ENCODE measurements at regions not wholly inside any gene's neighbourhood (a gene's known extent, or its start where the extent isn't known, plus 50 kb on each side); places are given as distances from the start of the nearest gene placed in this dataset.

- no peak for DNase-seq
- H2AK5ac ChIP-seq (ENCODE audit: low read depth, low read length) = no peak overlapping the region
- intact Hi-C loops (cut with micrococcal nuclease) (no loop called here), dilution Hi-C loops (cut with HindIII; ENCODE audit: low sequenced_read_pairs, unreplicated experiment) (no loop called here), in situ Hi-C loops (cut with MboI; ENCODE audit: low sequenced_read_pairs) (no loop called here)
- no peaks in the 10 kb centered on the region for H3K36me3 ChIP-seq (ENCODE audit: control insufficient read depth, insufficient read depth, low read length)
- H2BK5ac ChIP-seq (ENCODE audit: low read depth, low read length, poor library complexity, severe bottlenecking) = no peak overlapping the region
- no peak overlapping the region for H3K23ac ChIP-seq (ENCODE audit: low read depth, low read length)
- H4K8ac ChIP-seq (ENCODE audit: low read depth in 2 of 2, low read length in 2 of 2) = no peak overlapping the region
- WGBS, 2 experiments (ENCODE audit: extremely low coverage in 2 of 2, insufficient read length in 1 of 2) = no CpG with 5 or more reads among the region's 2 CpGs
- ATAC-seq (ENCODE audit: low read depth) = no peak
- no peaks in the 10 kb centered on the region for H3K79me1 ChIP-seq (ENCODE audit: low read depth in 1 of 2, low read length in 2 of 2)
- no peak overlapping the region for H3K14ac ChIP-seq (replicated peaks; ENCODE audit: low read depth, low read length)
- no peak overlapping the region for H3K18ac ChIP-seq (ENCODE audit: low read depth, low read length)
- H4K91ac ChIP-seq (ENCODE audit: insufficient read depth, low read depth, low read length) = no peak overlapping the region
- BruUV-seq (replicated peaks) = no TSS peak
- POLR2A ChIA-PET (ENCODE audit: unreplicated experiment) = no interaction called here
- no peak overlapping the region for H4K5ac ChIP-seq (ENCODE audit: low read depth, low read length)
- H2AFZ ChIP-seq (replicated peaks; ENCODE audit: low read length, poor library complexity) = no peak overlapping the region
- no peak overlapping the region for H3K9ac ChIP-seq (ENCODE audit: low read depth, low read length)
- no peak overlapping the region for H2AK9ac ChIP-seq (replicated peaks; ENCODE audit: low read depth, low read length, poor library complexity)
- no peak overlapping the region for H3K4me3 ChIP-seq (ENCODE audit: insufficient read depth, low read depth, low read length)
- H3K4me1 ChIP-seq (ENCODE audit: control insufficient read depth, insufficient read depth, low read length) = no peaks in the 10 kb centered on the region; the same call in 1 of the 2 replicates
- H3K4ac ChIP-seq (ENCODE audit: low read depth, low read length) = no peak overlapping the region
- H3K27me3 ChIP-seq (ENCODE audit: control insufficient read depth, insufficient read depth, low read length) = no peaks in the 10 kb centered on the region
- H3K9me1 ChIP-seq (ENCODE audit: insufficient read depth, low read length) = no peaks in the 10 kb centered on the region
- H2BK15ac ChIP-seq (ENCODE audit: low read depth, low read length) = no peak overlapping the region
- H4K20me1 ChIP-seq (ENCODE audit: insufficient read depth, low read length) = no peaks in the 10 kb centered on the region
- no peak for TF ChIP-seq FOS (IDR thresholded peaks at IDR 0.05; ENCODE audit: low read depth, low read length)
- TF ChIP-seq RFX5 (IDR thresholded peaks at IDR 0.05; ENCODE audit: low read depth, low read length) = no peak
- no peak for TF ChIP-seq USF2 (IDR thresholded peaks at IDR 0.05; ENCODE audit: low read depth, low read length)
- TF ChIP-seq MAZ (IDR thresholded peaks at IDR 0.05; ENCODE audit: borderline replicate concordance, low read depth, low read length) = no peak
- no peak for TF ChIP-seq MAFK (IDR thresholded peaks at IDR 0.05; ENCODE audit: low read depth, low read length)
- no peak for TF ChIP-seq NFE2L2 (IDR thresholded peaks at IDR 0.05; ENCODE audit: low read depth, low read length)
- TF ChIP-seq MXI1 (IDR thresholded peaks at IDR 0.05; ENCODE audit: borderline replicate concordance, low read depth, low read length) = no peak
- no peak for TF ChIP-seq CEBPB (IDR thresholded peaks at IDR 0.05; ENCODE audit: low read depth, low read length)
- TF ChIP-seq CTCF (conservative IDR thresholded peaks at IDR 0.05; ENCODE audit: low read depth, low read length) = no peak
- TF ChIP-seq POLR2A (IDR thresholded peaks at IDR 0.05; ENCODE audit: low read depth, low read length) = no peak
- TF ChIP-seq RAD21 (IDR thresholded peaks at IDR 0.05; ENCODE audit: low read length) = no peak
- H2BK20ac ChIP-seq (ENCODE audit: low read depth, low read length) = no peak overlapping the region
- CTCF ChIA-PET = no interaction called here
- H2BK120ac ChIP-seq (ENCODE audit: low read depth, low read length) = no peak overlapping the region
- no peak overlapping the region for H3K56ac ChIP-seq (ENCODE audit: extremely low read depth, insufficient read depth, low read length)
- H3K27ac ChIP-seq (ENCODE audit: insufficient read depth, low read length) = no peak overlapping the region
- H3K9me3 ChIP-seq (ENCODE audit: control insufficient read depth, insufficient read depth, low read length) = no peaks in the 10 kb centered on the region
- H3K4me2 ChIP-seq (ENCODE audit: low read depth, low read length) = no peak overlapping the region
Observed at GRCh38 chr13:64283926-64284325, 2868.3 kb upstream of the PCDH20 start.
